ENCODE measurements at regions not wholly inside any gene's neighbourhood (a gene's known extent, or its start where the extent isn't known, plus 50 kb on each side); places are given as distances from the start of the nearest gene placed in this dataset.

- no peak for DNase-seq
These were observed 263.8 kb upstream of the PABPC4L start for GRCh38 chr4:134465417-134465816.

DNA sequence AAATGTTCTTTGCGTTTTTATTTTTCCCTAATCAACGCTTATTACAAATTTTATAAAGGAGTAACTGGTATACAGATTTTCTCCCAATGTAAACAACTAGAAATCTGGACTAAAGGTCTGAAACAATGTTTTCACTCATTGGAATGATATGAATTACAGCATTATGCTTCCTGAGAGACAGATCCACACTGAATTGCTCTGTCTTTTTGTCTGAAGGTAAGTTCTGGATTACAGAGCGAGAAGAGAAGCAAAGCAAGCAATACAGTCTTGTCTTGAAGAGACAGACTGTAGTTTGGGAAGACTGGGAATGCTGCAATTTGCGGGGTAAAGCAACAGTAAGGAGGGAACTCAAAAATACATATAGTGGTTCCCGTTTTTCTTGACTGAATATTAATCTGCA, 262.2 kb upstream of the PABPC4L start:
- DNase-seq: no peak

- DNase-seq: no peak
These were observed 225.2 kb upstream of the PABPC4L start for GRCh38 chr4:134426821-134427220.

GRCh38 chr4:134425756-134426155, 224.2 kb upstream of the PABPC4L start:
- DNase-seq: no peak

- DNase-seq: no peak
These were observed 221.2 kb upstream of the PABPC4L start for GRCh38 chr4:134422776-134423175.

- DNase-seq: no peak
These were observed 220.1 kb upstream of the PABPC4L start for GRCh38 chr4:134421734-134422133.

GRCh38 chr4:134408897-134409296, 207.3 kb upstream of the PABPC4L start:
- DNase-seq: no peak

GRCh38 chr4:134401798-134402197, 200.2 kb upstream of the PABPC4L start:
- no peak for DNase-seq

DNA sequence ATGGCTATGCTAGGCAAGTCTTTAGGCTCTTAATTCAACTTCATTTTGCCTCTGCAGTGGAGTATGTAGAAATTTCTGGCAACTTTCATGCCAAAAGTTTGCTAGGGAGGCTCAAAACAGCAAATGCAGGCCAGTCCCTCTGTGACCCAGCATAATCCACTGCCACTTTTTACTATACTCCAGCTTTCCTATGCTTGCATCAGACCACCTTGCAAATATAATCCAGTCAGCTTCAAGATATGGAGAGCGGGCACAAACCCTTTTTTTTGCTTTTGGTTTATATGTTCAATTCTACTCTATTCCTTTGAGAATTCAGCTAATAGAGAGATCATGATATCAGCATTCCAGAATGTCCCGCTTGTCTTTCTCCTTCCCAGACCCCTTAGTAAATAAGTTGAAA, 192.0 kb upstream of the PABPC4L start:
- no peak for DNase-seq

DNA sequence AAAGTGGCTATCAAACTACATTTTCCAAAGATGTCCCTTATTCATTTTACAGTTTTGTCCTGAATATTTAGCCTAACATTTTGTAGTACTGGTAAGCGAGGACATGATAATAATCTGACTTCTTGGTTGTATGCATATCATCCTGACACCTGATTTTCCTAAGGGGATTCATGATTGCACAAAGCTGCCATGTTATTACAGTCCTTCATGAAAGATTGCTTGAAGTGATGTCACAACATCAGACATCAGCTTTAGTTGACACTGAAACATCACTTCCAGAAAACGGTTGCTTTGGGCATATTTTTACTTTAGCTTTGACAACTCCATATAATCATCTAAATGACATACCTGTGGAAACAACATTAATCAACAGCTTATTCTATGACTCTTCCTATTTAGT, 188.7 kb upstream of the PABPC4L start:
- DNase-seq: no peak

DNA sequence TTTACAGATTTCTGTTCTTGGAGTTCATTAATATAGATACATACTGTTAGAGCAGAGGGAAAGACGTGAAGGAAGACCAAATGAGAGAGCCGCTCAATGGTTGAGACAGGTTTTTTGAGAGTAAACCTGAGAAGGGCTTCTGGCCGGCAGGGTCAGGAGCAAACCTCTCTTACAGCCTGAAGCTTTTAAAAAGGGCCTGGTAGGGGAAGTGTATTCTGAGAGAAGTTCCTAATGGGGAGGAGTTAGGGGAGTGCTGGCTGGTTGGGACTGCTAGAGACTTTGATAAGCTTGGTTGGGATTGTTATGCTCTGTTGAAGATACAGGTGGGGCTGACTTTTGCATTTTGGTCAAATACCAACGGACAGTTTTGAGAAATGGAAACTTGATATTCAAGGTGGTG, 186.8 kb upstream of the PABPC4L start:
- no peak for DNase-seq

DNA sequence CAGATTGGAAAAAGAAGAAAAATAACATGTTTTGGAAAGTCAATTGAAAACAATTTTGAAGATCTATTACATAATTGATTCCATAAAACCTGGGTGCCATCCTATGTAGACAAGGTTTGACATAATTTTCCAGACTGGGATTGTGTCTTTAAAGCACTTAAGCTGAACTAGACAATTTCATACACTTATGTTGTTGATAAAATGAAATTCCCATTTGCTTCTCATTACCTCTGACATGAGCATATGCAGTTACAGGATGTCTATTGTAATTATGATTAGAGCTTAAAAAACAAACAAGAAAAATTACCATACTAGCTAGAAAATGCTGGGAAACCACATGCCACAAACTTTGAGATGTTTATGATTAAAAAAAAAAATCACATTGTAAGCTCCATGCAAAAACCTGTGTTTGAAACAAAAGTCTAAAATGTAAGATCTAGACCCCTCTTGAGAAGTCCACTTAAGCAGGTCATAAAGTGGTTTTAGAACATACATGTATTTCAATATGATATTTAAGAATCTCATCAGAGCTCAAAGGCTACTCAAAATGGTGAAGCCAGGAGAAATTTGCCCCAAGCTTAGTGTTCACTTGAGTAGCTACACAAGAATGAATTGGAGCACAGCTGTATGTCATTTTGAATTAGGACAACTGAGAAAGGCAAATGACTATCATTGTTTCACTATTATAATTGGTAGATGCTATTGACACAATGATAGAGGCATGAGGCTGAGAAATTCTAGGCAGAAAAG, 181.1 kb upstream of the PABPC4L start:
- no peak for DNase-seq

- DNase-seq: no peak
These were observed 174.2 kb upstream of the PABPC4L start for GRCh38 chr4:134375775-134376174.

- no peak for DNase-seq
These were observed 164.3 kb upstream of the PABPC4L start for GRCh38 chr4:134365852-134366251.

- DNase-seq: no peak
These were observed 163.3 kb upstream of the PABPC4L start for GRCh38 chr4:134364928-134365327.

GRCh38 chr4:134345244-134345643, 143.7 kb upstream of the PABPC4L start:
- DNase-seq: no peak

GRCh38 chr4:134343656-134344055, 142.1 kb upstream of the PABPC4L start:
- DNase-seq: no peak

DNA sequence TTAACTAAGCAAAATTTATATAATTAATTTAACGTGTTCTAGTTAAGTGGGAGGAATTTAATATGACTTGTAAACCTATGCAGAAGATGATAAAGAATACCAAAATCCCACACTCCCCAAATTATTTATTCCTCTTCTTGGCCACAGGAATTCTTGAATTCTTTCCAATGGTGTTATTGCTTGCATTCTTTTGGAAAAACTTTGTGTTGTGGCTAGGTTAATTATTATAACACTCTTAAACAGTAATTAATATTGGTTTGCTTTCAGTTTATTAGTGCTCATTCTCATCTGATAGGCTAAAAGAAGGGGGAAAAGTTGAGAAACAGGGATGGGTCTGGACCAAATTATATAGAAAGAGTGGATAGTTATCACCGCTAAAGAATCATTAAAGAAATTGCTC, 141.5 kb upstream of the PABPC4L start:
- no peak for DNase-seq

GRCh38 chr4:134337574-134337973, 136.0 kb upstream of the PABPC4L start:
- no peak for DNase-seq

- no peak for DNase-seq
These were observed 127.2 kb upstream of the PABPC4L start for GRCh38 chr4:134328741-134329140.

GRCh38 chr4:134327274-134328122, 125.9 kb upstream of the PABPC4L start:
- no peak for DNase-seq

DNA sequence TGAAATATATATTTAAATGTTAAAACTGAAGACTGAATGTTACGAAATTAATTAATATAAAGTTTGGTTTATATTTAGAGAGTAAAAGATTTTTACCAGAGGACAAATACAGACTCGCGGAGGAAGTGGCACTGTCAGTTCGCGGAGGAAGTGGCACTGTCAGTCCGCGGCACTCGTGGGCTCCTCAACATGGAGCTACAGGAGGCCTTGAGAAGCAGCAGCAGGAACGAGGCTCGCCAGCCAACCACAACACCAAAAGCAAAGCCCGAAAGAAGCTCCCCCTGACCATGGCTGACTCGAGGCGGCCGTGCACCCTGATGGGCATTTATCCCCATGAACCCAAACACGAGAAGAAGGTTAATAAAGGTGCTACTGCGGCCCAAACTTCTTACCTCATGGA, 125.3 kb upstream of the PABPC4L start:
- DNase-seq: no peak

GRCh38 chr4:134324179-134324578, 122.6 kb upstream of the PABPC4L start:
- DNase-seq: no peak

- DNase-seq: no peak
These were observed 118.5 kb upstream of the PABPC4L start for GRCh38 chr4:134320048-134320447.
